GM18520 (cell line): ENCODE measurements at regions not wholly inside any gene's neighbourhood (a gene's known extent, or its start where the extent isn't known, plus 50 kb on each side); places are given as distances from the start of the nearest gene placed in this dataset.

Experiments used
- ATAC-seq: cut with Tn5 transposase; IDR thresholded peaks from one replicate; pipeline ENCODE4 v1.9.1; 2021; ENCODE audit not compliant: unreplicated experiment

GRCh38 chr2:150140777-150141176, 346.7 kb downstream of the RND3 start:
- no peak for ATAC-seq

DNA sequence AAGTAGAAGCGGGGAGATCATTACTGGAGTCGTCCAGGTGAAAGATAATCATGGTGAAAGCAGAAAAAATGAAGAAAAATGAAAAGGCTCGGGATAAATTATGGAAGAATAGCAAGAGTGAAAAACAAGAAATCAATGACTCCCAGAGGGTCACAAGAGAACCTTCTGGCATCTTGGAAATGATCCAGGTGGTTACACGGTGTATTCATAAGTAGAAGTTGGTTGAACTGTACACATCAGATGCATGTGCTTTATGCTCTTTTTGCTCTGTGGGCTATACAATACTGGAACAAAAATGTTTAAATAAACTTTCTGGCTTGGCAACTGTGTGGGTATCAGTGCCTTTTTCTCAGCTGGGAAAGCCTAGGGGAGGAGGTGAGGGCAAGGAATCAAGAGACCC, 348.9 kb downstream of the RND3 start:
- no peak for ATAC-seq

GRCh38 chr2:150137338-150138069, 350.0 kb downstream of the RND3 start:
- no peak for ATAC-seq

DNA sequence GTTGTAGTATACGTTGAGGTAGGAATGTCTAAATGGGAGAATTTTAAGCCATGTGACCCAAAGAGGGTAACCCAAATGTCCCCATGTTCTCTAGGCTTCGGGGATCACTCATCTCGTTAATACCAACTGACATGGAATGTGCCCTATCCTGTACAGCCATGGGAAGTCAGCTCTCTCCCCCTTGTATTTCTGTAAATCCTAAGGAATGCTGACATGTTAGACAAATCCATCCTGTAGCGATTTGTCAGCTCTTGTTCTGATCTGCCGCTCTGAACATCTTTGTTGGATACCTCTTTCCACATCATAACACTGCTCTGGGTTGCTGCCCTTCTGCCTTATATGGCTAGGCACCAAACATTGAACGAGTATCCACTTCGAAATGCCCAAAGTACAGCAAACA, 350.6 kb downstream of the RND3 start:
- ATAC-seq = no peak

DNA sequence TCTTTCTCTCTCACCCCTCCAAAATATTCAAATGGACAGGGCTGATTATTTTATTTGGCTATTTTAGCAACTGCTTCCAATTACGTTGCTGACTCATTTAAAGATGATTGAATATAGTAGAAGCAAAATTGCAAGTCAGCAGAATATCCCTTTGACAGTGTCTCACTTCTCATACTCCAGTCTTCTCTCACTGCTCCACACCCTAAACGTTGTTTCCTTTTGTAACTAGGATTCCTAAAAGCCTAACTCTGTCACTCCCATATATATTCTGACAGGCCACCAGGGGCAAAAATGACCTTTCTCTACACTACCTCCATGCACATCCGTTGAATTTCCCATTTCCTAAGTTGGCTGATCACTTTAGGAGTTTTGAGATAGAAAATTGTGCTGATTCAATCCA, 351.1 kb downstream of the RND3 start:
- no peak for ATAC-seq

DNA sequence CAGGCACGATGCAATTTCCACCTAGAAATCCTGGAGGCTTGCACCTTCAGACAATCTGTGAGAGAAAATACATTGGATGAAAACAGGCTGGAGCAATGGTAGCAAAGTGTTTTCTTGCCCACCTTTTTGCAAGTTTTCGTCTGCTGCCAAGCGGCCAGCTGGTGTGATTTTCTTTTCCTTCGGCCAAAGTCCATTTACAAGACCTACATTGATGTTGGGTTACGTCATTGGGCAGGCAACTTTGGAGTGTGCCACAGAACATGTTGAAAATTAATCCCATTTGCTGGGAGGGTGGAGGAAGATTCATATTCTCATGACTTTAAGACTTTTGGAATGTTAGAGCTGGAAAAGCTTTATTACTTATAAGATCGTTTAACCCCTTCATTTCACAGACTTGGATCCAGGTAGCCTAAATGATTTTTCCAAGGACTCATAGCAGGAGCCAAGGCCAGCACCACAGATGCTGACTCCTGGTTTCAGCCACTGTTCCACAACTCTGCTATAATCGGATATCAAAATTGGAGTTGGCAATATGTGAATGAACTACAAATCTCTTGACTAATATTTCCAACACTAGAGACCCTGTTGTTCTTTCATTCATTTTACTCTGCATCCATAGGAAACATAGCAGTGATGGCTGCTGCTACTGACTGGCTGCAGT, 352.1 kb downstream of the RND3 start:
- ATAC-seq = no peak

DNA sequence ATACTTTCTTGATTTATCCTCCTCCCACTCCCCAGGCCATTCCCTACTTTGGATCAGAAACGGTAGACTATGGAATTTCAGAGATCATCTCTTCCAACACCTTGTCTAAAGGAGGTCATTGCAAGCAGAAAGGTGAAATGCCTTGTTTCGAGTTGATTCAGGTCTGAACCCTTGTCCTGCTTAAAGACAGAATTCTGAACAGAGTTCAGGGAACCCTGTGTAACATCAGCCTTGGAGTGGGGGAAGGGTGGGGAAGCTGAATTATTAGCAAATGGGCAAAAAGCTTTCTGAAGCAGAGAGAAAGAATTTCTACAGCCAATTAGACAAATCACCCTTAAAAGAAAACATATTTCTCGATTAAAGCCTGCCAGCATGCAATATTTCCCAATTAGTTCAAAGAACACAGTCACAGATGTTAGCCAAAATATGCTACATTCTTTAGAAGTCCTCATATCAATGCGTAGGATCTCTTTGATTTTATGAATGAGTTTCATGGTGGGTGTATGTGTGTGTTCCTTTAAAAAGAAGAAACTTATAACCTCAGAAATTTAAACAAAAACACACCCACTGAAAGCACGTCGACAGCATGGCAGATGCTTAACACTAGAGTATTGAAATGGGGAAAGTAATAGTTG, 353.1 kb downstream of the RND3 start:
- no peak for ATAC-seq

- peak; percentile 99 for ATAC-seq
Measured at GRCh38 chr2:150133623-150134022, 353.8 kb downstream of the RND3 start.

- ATAC-seq = peak; percentile 22
Measured at GRCh38 chr2:150129921-150130575, 357.4 kb downstream of the RND3 start.

GRCh38 chr2:150127995-150128394, 359.5 kb downstream of the RND3 start:
- no peak for ATAC-seq

DNA sequence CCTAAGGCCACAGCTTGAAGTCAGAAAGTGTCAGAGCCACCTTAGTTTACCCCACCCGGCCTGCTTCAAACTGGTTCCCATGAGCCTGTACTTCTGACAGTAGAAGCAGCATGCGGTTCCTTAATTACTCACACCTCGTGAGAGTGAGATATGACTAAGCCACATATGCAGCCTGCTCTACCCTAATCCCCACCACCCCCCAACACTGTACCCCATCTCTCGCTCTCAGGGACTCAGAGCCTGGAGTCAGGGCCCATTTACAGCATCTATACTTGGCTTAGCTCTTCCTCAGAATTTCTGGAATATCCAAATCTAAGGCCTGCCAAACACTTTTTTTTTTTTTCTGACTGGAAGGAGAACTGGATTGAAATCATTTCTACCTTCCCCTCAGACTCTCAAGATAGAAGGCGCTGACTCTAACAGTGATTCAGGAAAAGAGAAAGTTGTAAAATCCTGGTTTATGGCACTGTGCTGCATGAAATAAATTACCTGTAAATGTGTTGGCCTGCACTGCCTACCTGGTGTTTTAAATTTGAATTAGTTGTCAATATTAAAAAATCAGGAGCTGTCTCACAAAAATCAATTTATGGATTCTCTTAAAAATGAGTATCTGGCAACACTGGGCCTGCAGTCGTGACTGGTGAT, 360.0 kb downstream of the RND3 start:
- ATAC-seq = peak; percentile 49

DNA sequence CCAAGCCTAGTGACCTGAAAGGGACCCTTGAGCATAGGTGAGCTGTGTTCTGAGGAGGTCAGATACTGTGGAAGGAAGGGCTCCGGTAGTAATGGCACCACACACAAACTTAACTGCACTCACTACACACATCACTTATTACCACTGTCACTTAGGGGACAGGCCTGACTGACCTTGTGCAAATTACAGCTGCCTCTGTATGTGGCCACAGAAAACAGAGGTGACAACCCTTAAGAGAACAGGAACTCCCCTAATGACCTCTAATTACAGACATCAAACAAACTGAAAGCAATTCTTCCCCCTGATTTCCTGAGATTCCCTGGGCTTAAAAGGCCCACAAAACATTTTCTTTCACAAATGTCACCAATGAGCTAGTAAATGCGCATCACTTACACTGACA, 360.6 kb downstream of the RND3 start:
- peak; percentile 71 for ATAC-seq

- no peak for ATAC-seq
Measured at GRCh38 chr2:150126143-150126740, 361.2 kb downstream of the RND3 start.

DNA sequence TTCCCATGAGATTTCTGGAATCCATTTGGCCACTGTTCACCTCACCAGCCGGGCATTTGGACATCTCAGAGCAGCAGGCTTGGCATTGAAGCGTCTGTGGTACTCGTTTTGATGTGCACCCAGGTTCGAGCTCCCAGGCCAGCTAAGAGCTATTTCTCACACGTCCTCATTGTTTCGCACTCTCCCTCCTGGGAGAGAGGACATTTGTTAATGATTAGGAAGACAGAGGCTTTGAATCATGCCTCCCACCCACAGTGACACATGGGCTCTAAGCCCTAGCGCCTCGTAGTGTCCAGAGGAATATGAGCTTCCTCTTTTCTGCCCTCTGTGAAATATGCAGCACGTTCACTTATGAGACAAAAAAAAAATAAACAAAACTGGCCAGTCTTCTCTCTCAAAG, 361.8 kb downstream of the RND3 start:
- ATAC-seq = no peak

GRCh38 chr2:150125188-150125587, 362.3 kb downstream of the RND3 start:
- ATAC-seq = no peak

DNA sequence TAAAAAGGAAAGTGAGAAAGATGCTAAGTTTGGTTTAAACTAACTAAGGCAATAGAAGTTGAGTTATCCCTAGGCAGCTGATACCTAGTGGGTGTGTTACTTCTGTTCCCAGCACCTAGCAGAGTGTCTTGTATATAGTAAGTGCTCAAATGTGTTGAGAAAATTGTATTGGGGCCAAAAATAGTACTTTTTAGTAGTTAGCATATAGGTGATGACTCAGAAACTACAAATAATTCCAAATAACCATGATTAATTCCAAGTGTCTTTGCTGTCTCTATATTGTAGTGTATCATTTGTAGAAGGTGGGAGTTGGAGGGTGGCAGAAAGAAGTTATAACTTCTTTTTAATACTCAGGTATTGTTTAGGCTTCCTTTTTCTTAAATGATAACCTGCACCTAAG, 362.7 kb downstream of the RND3 start:
- no peak for ATAC-seq

DNA sequence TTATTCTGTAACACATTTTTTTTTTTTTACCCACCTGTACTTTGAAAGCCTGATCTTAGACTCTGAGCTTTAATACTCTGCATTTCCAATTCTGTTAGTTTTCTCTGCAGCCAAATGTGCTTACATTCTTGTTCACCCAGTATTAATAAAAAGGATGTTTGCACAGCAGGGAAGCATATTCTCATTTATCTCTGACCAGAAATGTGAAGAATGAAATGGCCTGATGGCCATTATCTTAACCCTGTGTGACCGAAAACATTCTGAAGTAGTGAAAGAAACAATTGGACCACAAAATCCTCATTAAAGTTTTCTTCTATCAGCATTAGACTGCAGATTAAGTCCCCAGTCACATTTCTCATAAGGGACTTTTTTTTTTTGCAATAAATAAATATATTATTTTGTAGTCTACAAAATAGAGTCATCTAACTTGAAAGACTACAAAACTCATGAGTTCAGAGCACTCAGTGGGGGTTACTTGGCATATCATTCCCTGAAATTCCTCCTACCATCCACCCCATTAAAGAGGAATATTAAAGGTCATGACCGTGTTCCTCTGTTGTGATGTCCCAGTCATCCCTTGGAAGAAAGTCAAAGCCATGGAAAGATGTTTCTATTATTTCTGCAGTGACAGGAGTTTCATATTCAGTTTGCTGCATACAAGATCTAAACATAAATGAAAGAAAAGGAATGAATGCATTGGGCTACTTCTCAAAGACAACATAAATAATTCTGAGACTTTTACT, 364.4 kb downstream of the RND3 start:
- ATAC-seq = no peak

GRCh38 chr2:150122156-150122555, 365.3 kb downstream of the RND3 start:
- no peak for ATAC-seq

- no peak for ATAC-seq
Measured at GRCh38 chr2:150120326-150120955, 367.0 kb downstream of the RND3 start.

- no peak for ATAC-seq
Measured at GRCh38 chr2:150119819-150120218, 367.6 kb downstream of the RND3 start.
